ENCODE measurements at regions not wholly inside any gene's neighbourhood (a gene's known extent, or its start where the extent isn't known, plus 50 kb on each side); places are given as distances from the start of the nearest gene placed in this dataset.

DNA sequence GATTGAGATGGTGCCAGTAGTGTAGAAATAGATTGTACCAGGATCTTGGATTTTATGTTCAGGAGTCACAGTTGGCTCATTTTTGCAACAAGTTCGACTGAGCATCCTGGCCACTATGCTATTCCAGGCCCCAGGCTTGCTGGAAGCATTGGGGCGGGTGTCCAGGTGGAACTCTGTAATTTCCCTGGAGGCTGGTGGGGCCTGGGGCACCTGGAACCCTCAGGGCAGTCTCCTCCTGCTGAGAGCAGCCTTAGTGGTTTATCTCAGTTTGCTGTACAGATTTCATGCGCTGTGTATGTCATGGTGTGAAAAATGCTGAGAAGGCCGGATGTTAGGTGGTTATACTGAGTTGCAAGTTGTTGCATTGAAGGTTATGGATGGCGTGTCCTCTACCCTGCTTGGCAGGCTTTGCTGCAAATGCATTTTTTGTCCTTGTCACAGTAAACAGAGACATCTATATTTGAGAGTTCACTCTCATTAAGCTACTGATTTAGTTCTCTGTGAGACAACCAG lies 135.1 kb upstream of the MYLIP start:
- H3K9ac ChIP-seq (ENCODE audit: low read length), result no peak overlapping the region
- H3K9me3 ChIP-seq (ENCODE audit: low read length), result no peaks in the 10 kb centered on the region
- no peaks in the 10 kb centered on the region for H3F3A ChIP-seq (ENCODE audit: low read length, unreplicated experiment)
- H3K27ac ChIP-seq (ENCODE audit: low read length), result no peak overlapping the region
- peaks cover 9% of the 10 kb centered on the region; the same call in 1 of the 2 replicates for H3K27me3 ChIP-seq (ENCODE audit: low read length)
- H2AFZ ChIP-seq (ENCODE audit: low read length), result no peak overlapping the region
- ATAC-seq (no peak), DNase-seq (no peak)
- POLR2A ChIA-PET (ENCODE audit: unreplicated experiment), result no interaction called here
- no peak overlapping the region for H3K4me3 ChIP-seq (ENCODE audit: low read length)
- no peaks in the 10 kb centered on the region for H3K79me2 ChIP-seq (ENCODE audit: low read length)
- intact Hi-C loops (cut with micrococcal nuclease), result no loop called here
- no peak overlapping the region for H3K4me2 ChIP-seq (ENCODE audit: low read length)
- peaks cover 15% of the 10 kb centered on the region for H3K4me1 ChIP-seq (ENCODE audit: insufficient read depth, low read length)
- H3K9me2 ChIP-seq (replicated peaks; ENCODE audit: low read length), result no peaks in the 10 kb centered on the region
- no peaks in the 10 kb centered on the region for H3K36me3 ChIP-seq (ENCODE audit: low read depth, low read length)
- CTCF ChIA-PET, result no interaction called here
- TF ChIP-seq EZH2phosphoT487 (IDR thresholded peaks at IDR 0.05; ENCODE audit: borderline replicate concordance, low read length) (no peak), EZH2 (IDR thresholded peaks at IDR 0.05; ENCODE audit: low read length, unreplicated experiment) (no peak)
- TF ChIP-seq, protein P1, sequence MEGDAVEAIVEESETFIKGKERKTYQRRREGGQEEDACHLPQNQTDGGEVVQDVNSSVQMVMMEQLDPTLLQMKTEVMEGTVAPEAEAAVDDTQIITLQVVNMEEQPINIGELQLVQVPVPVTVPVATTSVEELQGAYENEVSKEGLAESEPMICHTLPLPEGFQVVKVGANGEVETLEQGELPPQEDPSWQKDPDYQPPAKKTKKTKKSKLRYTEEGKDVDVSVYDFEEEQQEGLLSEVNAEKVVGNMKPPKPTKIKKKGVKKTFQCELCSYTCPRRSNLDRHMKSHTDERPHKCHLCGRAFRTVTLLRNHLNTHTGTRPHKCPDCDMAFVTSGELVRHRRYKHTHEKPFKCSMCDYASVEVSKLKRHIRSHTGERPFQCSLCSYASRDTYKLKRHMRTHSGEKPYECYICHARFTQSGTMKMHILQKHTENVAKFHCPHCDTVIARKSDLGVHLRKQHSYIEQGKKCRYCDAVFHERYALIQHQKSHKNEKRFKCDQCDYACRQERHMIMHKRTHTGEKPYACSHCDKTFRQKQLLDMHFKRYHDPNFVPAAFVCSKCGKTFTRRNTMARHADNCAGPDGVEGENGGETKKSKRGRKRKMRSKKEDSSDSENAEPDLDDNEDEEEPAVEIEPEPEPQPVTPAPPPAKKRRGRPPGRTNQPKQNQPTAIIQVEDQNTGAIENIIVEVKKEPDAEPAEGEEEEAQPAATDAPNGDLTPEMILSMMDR (conservative IDR thresholded peaks at IDR 0.05; ENCODE audit: low read depth, low read length), result no peak
- no TSS peak for BruUV-seq (replicated peaks)
- no peaks in the 10 kb centered on the region for H4K20me1 ChIP-seq (ENCODE audit: low read length)

DNA sequence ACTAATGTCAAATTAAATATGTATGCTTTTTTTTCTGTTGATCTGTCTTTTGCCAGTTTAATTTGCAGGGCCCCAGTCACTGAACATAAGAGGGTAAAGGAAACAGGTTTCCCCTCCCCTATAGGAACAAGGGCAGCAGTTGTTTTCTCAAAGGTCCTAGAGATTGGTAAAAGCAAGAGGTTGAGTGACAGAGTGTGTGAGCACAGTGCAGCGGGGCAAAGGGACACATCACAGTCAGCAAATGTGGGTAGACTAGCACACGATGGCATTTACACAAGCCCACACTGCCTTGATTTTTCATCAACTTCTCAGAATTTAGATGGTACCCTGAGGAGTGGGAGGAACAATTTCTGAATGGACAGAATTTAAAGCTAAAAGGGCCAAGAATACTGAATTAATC lies 138.7 kb upstream of the MYLIP start:
- ChIA-PET POLR2A (ENCODE audit: unreplicated experiment) (no interaction called here), CTCF (no interaction called here)
- no peaks in the 10 kb centered on the region for H3K9me2 ChIP-seq (replicated peaks; ENCODE audit: low read length)
- intact Hi-C loops (cut with micrococcal nuclease), result no loop called here
- no TSS peak for BruUV-seq (replicated peaks)
- DNase-seq, result no peak
- H3K4me1 ChIP-seq (ENCODE audit: insufficient read depth, low read length), result peaks cover 7% of the 10 kb centered on the region
- no peak overlapping the region for H3K4me2 ChIP-seq (ENCODE audit: low read length)
- no peaks in the 10 kb centered on the region for H4K20me1 ChIP-seq (ENCODE audit: low read length)
- ATAC-seq, result no peak
- H3K9ac ChIP-seq (ENCODE audit: low read length), result no peak overlapping the region
- TF ChIP-seq EZH2 (IDR thresholded peaks at IDR 0.05; ENCODE audit: low read length, unreplicated experiment) (no peak), EZH2phosphoT487 (IDR thresholded peaks at IDR 0.05; ENCODE audit: borderline replicate concordance, low read length) (no peak)
- TF ChIP-seq, protein P1 (conservative IDR thresholded peaks at IDR 0.05; ENCODE audit: low read depth, low read length), result no peak
- H3F3A ChIP-seq (ENCODE audit: low read length, unreplicated experiment), result no peaks in the 10 kb centered on the region
- no peak overlapping the region for H3K4me3 ChIP-seq (ENCODE audit: low read length)
- no peaks in the 10 kb centered on the region for H3K36me3 ChIP-seq (ENCODE audit: low read depth, low read length)
- H3K27ac ChIP-seq (ENCODE audit: low read length), result no peak overlapping the region
- H3K27me3 ChIP-seq (ENCODE audit: low read length), result no peaks in the 10 kb centered on the region
- no peaks in the 10 kb centered on the region for H3K79me2 ChIP-seq (ENCODE audit: low read length)
- no peaks in the 10 kb centered on the region for H3K9me3 ChIP-seq (ENCODE audit: low read length)
- no peak overlapping the region for H2AFZ ChIP-seq (ENCODE audit: low read length)

DNA sequence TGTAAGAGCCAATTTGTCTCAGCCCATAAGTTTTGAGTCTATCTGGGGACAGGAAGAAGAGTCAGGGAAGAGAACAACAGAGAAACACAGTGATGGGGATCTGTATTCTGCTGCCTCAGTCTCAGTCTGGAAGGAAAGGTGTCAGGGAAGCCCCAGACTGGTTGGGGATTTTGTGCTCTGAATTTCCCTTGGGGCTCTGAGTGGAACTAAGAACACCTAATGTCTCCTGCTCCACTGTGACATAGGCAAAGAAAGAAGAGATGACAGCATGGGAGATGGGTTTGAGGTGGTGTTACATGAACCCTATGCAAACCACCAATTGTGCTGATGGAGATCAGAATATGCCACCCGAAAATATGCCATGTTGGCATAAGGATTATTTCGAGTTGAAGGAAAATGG lies 139.5 kb upstream of the MYLIP start:
- intact Hi-C loops (cut with micrococcal nuclease), result no loop called here
- Histone ChIP-seq H3K4me1 (ENCODE audit: insufficient read depth, low read length) (no peaks in the 10 kb centered on the region), H3K79me2 (ENCODE audit: low read length) (no peaks in the 10 kb centered on the region), H3K4me2 (ENCODE audit: low read length) (no peak overlapping the region), H3K27me3 (ENCODE audit: low read length) (no peaks in the 10 kb centered on the region), H3K9me3 (ENCODE audit: low read length) (no peaks in the 10 kb centered on the region), H3K27ac (ENCODE audit: low read length) (no peak overlapping the region), H3F3A (ENCODE audit: low read length, unreplicated experiment) (no peaks in the 10 kb centered on the region), H2AFZ (ENCODE audit: low read length) (no peak overlapping the region), H3K9ac (ENCODE audit: low read length) (no peak overlapping the region), H3K36me3 (ENCODE audit: low read depth, low read length) (no peaks in the 10 kb centered on the region), H3K9me2 (replicated peaks; ENCODE audit: low read length) (no peaks in the 10 kb centered on the region), H3K4me3 (ENCODE audit: low read length) (no peak overlapping the region), H4K20me1 (ENCODE audit: low read length) (no peaks in the 10 kb centered on the region)
- no peak for DNase-seq
- ChIA-PET POLR2A (ENCODE audit: unreplicated experiment) (no interaction called here), CTCF (no interaction called here)
- TF ChIP-seq, protein P1 (conservative IDR thresholded peaks at IDR 0.05; ENCODE audit: low read depth, low read length), result no peak
- TF ChIP-seq EZH2phosphoT487 (IDR thresholded peaks at IDR 0.05; ENCODE audit: borderline replicate concordance, low read length), result no peak
- TF ChIP-seq EZH2 (IDR thresholded peaks at IDR 0.05; ENCODE audit: low read length, unreplicated experiment), result no peak
- BruUV-seq (replicated peaks), result no TSS peak
- no peak for ATAC-seq
